ENCODE measurements at regions not wholly inside any gene's neighbourhood (a gene's known extent, or its start where the extent isn't known, plus 50 kb on each side); places are given as distances from the start of the nearest gene placed in this dataset.
"Not testable (repeated sequence)": the region's sequence is repeated elsewhere in the genome, so short reads cannot be mapped to it uniquely, and the experiment has no call there.

DNA sequence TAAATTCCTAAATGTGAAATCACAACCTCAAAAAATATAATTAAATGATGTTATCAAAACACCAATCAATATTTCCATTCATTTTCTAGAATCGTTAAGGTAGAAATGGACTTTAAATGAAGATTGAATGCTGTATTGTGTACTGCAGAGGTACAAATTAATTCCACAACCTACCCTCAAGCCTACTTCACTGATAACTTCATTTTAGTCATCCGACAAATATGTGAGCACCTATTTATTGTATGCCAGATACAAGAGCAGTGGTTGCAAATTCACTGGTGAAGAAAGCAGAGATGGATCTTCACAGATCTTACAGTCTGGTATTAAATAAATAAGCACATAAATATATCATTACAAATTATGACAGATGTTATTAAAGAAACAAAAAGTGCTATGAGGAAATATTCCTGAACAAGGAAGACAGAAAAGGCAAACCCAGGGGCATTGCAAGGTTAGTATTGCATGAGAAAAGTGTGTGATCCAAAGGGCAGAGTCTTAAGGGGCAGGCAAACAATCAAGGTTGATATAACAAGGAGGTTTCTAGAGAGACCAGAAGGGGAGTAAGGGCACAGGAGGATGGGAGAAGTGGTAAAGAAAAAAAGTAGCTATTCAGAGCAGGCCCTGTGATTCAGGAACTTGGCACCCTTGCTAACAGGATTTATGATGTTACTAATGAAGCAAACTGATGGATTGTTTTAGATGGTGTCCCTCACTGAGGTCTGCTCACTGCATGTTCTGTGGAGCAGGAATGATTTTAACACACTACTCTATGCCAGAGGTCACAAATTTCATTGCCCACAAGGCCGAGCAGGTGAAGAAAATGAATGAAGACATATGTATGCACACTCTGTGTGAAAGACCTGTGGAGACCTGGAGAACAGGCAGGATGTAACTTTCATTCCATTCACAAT lies 128.0 kb upstream of the CCDC150 start:
- no peaks in the 10 kb centered on the region for H3K9me3 ChIP-seq (replicated peaks)
- H3K4me3 ChIP-seq: no peak overlapping the region
- H3K27me3 ChIP-seq: no peaks in the 10 kb centered on the region
- H3K27ac ChIP-seq: no peak overlapping the region
- H3K4me1 ChIP-seq: no peaks in the 10 kb centered on the region
- no peak for DNase-seq
- no peaks in the 10 kb centered on the region for H3K36me3 ChIP-seq

DNA sequence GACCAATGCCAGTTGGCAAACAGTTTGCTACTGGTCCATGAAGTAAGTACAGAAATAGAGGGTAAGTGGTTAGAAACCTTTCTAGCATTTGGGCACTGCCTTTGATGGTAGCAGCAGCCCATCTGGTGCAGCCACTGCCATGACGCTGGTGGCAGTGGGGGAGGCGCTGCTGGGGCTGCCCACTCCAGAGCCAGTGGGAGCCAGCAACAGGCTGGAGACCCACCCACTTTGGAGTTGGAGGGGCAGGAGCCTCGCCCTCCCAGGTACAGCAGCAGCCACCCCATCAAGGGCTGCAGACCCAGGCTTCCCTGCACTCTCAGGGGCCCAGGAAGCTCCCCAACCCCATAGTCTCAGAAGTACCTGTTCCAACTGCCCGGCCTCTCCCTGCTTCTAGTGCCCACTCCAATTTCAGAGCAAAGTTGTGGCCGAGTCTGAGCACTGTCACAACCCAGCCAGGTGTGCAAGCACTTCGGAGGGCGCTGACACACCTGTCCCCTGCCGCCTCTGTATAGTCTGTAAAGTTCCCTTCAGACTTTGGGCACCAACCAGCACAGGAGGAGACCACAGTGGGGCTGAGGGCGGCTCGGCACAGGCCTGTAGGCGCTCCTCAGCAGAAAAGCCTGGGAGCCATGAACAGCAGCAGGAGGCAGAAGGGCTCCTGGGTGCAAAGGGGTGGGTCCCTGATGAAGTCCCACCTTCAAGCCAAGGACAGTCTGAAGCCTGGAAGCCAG lies 125.6 kb upstream of the CCDC150 start:
- no peaks in the 10 kb centered on the region for H3K4me1 ChIP-seq
- no peak for DNase-seq
- H3K27me3 ChIP-seq: no peaks in the 10 kb centered on the region
- H3K4me3 ChIP-seq: no peak overlapping the region
- H3K36me3 ChIP-seq: no peaks in the 10 kb centered on the region
- no peak overlapping the region for H3K27ac ChIP-seq
- H3K9me3 ChIP-seq (replicated peaks): no peaks in the 10 kb centered on the region

DNA sequence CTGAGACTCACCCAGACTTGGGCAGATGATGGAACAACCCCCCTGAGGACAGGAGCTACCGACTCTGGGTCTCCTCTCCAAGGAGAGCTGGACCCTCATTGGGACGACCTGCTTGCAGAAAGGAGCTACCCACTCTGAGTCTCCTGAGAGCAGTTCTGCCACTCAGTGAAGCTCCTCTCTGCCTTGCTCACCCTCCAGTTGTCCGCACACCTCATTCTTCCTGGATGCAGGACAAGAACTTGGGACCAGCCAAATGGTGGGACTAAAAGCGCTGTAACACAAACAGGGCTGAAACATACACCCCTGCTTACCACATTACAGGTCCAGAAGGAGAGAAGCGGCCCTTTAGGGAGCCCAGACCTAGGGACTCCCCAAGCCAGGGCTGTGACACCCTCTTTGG lies 124.9 kb upstream of the CCDC150 start:
- Histone ChIP-seq H3K4me3 (no peak overlapping the region), H3K9me3 (replicated peaks) (no peaks in the 10 kb centered on the region), H3K4me1 (no peaks in the 10 kb centered on the region), H3K27ac (no peak overlapping the region), H3K36me3 (no peaks in the 10 kb centered on the region), H3K27me3 (no peaks in the 10 kb centered on the region)
- DNase-seq: no peak

DNA sequence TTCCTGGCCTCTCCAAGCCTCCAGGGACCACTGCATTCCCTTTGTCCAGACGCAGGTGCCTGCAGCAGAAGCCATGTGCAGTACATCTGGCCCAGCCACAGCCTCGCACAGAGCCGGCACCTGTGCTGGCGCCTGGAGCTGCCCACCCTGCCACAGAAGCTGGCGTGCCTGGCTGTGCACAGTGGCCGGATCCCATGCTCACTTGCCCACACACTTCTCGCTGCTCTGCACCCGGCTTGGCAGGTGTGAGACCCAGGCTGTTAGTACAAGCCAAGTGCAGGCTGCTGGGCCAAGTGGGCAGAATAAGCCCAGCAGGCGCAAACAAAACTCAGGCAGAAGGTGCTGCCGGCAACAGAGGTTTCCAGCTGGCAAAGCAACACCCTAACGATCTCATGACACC lies 124.5 kb upstream of the CCDC150 start:
- Histone ChIP-seq H3K36me3 (no peaks in the 10 kb centered on the region), H3K4me3 (no peak overlapping the region), H3K27ac (no peak overlapping the region), H3K9me3 (replicated peaks) (no peaks in the 10 kb centered on the region), H3K27me3 (no peaks in the 10 kb centered on the region), H3K4me1 (no peaks in the 10 kb centered on the region)
- no peak for DNase-seq

DNA sequence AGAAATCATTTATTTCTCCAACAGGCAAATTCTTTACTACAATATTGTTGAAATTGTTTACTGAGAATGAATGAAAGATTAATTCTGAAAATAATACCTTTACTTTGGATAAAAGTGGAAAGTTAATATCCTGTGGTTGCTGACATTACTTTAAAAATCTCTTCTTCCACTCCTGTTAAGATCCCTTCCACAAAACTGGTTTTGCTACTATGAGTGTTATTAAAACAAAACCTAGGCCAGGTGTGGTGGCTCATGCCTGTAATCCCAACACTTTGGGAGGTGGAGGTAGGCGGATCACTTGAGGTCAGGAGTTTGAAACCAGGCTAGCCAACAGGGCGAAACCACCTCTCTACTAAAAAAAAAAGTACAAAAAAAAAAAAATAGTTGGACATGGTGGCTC lies 123.9 kb upstream of the CCDC150 start:
- no peak for DNase-seq
- no peaks in the 10 kb centered on the region for H3K4me1 ChIP-seq
- no peak overlapping the region for H3K27ac ChIP-seq
- no peaks in the 10 kb centered on the region for H3K36me3 ChIP-seq
- no peaks in the 10 kb centered on the region for H3K9me3 ChIP-seq (replicated peaks)
- no peak overlapping the region for H3K4me3 ChIP-seq
- no peaks in the 10 kb centered on the region for H3K27me3 ChIP-seq

DNA sequence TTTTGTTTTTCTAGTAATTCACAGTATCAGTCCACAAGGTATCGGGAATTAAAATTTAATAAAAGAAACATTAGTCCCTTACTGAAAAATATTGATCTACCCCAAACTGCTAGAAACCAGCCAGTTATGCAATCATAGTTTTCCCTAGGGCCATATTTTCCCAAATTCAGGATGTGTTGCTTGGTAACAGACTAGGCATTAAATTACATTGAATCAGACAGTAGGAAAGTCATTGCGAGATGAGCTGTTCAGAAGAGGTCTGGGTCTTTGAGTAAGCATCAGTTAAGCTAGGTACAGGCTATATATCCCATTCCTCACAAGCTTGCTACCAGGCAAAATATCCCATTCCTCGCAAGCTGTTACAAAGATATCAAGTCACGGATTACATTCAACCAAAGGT lies 123.0 kb upstream of the CCDC150 start:
- Histone ChIP-seq H3K4me1 (no peaks in the 10 kb centered on the region), H3K27me3 (no peaks in the 10 kb centered on the region), H3K27ac (no peak overlapping the region), H3K9me3 (replicated peaks) (no peaks in the 10 kb centered on the region), H3K4me3 (no peak overlapping the region), H3K36me3 (no peaks in the 10 kb centered on the region)
- no peak for DNase-seq

DNA sequence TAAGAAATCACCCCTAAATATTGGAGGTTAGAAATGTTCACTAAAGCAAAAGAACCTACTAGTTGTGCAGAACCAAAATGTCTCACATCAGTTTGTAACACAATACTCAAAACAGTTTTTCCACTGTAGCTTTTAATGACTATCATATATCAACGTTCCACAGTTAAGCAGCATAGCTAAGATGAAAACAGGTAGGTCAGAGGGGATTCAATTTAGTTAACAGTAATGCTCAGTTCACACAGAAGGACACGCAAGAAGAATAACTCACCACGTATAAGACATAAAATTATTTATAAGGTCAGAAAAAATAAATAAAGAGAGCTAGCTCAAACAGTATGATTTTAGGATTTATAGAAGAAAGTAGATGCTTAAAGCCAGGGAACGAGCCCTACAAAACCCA lies 118.9 kb upstream of the CCDC150 start:
- Histone ChIP-seq H3K4me3 (no peak overlapping the region), H3K4me1 (no peaks in the 10 kb centered on the region), H3K27ac (no peak overlapping the region), H3K27me3 (no peaks in the 10 kb centered on the region), H3K36me3 (no peaks in the 10 kb centered on the region), H3K9me3 (replicated peaks) (no peaks in the 10 kb centered on the region)
- DNase-seq: no peak

DNA sequence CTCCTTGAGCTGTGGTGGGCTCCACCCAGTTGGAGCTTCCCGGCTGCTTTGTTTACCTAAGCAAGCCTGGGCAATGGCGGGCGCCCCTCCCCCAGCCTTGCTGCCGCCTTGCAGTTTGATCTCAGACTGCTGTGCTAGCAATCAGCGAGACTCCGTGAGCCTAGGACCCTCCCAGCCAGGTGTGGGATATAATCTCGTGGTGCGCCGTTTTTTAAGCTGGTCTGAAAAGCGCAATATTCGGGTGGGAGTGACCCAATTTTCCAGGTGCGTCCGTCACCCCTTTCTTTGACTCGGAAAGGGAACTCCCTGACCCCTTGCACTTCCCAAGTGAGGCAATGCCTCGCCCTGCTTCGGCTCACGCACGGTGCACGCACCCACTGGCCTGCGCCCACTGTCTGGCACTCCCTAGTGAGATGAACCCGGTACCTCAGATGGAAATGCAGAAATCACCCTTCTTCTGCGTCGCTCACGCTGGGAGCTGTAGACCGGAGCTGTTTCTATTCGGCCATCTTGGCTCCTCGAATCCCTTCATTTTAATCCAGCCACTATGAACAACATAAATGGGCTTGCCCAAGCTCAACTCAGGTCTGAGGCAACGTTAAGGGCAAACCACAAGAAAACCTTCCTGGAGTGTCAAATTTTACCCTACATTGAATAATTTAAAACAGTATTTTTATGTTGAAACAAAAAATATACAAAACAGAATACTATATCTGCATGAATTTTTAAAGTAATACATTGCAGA lies 112.4 kb upstream of the CCDC150 start:
- not testable (repeated sequence) for H3K9me3 ChIP-seq (replicated peaks); H3K4me3 ChIP-seq

DNA sequence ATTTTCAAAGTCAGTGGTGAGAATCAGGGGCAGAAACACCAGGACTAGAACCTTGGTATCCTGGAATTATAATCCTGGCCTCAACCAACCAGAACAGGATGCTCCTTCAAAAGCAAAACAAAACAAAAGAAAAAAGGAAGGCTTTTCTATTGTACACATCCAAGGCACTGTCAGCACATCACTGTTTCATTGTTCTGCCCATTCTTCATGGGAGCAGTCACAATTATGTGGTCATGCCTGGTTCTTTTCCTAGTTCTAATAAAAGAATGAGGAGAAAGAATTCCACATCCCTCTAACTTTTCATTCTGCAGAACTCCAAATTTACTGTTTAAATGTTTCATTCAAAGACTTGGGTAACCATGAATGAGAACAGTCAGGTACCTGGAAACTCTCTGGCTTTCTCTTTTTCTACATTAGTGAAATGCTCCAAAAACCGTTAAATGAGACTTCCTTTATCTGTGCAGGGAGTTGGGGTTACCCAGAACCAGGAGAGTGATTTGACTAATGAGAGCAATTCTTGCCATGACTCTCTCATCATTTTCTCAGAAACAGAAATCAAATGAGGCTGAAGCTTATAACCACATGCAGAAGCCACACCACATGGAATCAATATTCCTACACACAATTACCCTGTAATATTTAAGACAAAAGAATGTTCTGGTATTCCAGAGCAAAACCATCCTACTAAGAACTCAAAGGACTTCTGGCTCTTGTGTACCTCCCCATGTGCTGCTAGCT lies 110.9 kb upstream of the CCDC150 start:
- no peak overlapping the region for H3K4me3 ChIP-seq
- no peaks in the 10 kb centered on the region for H3K9me3 ChIP-seq (replicated peaks)
- H3K4me1 ChIP-seq: no peaks in the 10 kb centered on the region
- DNase-seq: no peak
- H3K36me3 ChIP-seq: no peaks in the 10 kb centered on the region
- H3K27ac ChIP-seq: no peak overlapping the region
- H3K27me3 ChIP-seq: no peaks in the 10 kb centered on the region

More for the DNA sequence above, 112.4 kb upstream of the CCDC150 start:
- H3K36me3 ChIP-seq, H3K27me3 ChIP-seq, DNase-seq, H3K4me1 ChIP-seq, H3K27ac ChIP-seq: not testable (repeated sequence)

DNA sequence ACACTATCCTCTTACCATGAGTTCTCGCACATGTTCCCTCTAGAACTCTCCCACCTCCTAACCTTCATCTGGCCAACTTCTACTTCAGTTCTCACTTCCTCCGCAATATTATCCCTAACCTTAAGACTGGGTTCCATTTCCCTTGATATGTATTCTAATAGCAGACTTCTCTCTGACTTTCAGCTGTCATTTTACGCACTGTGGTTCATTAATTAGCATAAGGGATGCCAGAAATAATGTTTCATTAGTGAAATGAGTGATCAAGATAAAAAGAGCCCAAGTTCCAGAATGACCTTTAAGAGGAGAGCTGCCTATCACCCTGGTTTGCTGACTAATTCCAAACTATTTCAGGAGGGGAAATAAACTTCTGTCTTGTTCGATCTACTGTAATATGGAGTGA lies 108.6 kb upstream of the CCDC150 start:
- Histone ChIP-seq H3K4me3 (no peak overlapping the region), H3K27me3 (no peaks in the 10 kb centered on the region)
- no peak for DNase-seq

DNA sequence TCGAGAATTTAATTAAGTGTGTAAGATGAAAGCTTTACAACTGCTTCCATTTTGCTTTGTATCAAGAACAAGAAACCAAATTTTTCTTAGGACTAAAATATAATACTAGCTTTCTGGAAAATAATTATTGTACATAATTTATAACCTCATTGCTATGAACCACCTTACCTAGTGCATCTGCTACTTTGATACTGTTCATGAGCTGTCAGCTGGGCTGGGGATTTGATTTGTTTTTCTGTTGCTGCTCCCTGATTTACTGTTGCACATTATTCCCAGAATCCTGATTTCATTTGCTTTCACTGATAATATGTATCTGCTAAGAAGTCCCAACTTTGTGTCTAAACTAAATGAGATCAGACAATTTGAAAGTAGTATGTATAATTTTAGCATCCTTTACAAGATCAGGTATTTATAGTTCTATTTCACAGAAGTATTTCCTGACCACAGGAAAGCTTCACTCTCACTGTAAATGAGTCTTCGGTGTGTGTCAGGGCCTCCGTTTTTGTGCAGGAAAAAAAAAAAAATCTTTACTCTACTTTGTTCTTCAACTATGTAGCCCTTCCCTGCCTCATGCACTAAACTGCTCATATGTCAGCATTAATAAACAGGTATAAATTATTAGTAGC lies 105.6 kb upstream of the CCDC150 start:
- Histone ChIP-seq H3K27ac (no peak overlapping the region), H3K4me1 (no peaks in the 10 kb centered on the region), H3K4me3 (no peak overlapping the region), H3K36me3 (no peaks in the 10 kb centered on the region), H3K9me3 (replicated peaks) (no peaks in the 10 kb centered on the region), H3K27me3 (no peaks in the 10 kb centered on the region)
- no peak for DNase-seq

More for the DNA sequence above, 108.6 kb upstream of the CCDC150 start:
- H3K27ac ChIP-seq: no peak overlapping the region
- no peaks in the 10 kb centered on the region for H3K36me3 ChIP-seq
- no peaks in the 10 kb centered on the region for H3K9me3 ChIP-seq (replicated peaks)
- no peaks in the 10 kb centered on the region for H3K4me1 ChIP-seq

DNA sequence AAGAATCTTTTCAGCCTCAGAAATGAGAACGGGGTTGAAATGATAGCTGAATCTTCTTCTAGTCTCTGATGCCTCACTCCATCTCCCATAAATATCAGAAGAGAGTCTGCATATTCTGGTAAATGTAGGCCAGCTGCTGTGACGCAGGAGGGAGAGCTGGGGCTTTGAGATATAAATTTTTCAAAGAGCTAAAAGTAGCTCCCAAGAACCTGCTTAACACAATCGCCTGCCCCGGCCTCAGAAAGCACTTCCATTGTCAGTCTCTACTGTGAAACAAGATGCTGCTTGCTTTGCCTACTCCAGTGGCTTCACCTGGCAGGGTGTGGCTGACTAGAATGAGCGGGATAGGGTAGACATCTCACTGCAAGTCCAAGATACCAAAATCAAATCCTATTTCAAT lies 105.0 kb upstream of the CCDC150 start:
- Histone ChIP-seq H3K27me3 (no peaks in the 10 kb centered on the region), H3K36me3 (no peaks in the 10 kb centered on the region), H3K4me1 (no peaks in the 10 kb centered on the region), H3K4me3 (no peak overlapping the region), H3K9me3 (replicated peaks) (no peaks in the 10 kb centered on the region), H3K27ac (no peak overlapping the region)
- no peak for DNase-seq

DNA sequence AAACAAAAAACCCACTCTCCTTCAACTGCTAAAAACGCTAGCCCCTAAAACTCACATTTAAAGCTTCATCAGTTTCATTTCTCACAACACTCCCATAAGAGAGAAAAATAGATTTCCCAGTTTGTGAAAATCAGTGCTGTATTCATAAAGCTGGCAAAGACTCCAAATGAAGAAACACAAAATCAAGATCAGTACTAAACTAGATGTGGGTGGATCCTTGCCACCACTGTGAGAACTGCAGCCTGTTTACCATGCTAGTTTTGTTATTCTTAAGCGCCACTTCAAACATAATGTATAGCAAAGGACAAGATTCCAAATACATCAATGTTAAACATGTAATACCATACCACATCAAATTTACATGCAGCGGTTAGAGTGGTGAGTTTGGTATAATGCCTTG lies 104.5 kb upstream of the CCDC150 start:
- no peak overlapping the region for H3K4me3 ChIP-seq
- no peaks in the 10 kb centered on the region for H3K4me1 ChIP-seq
- no peaks in the 10 kb centered on the region for H3K27me3 ChIP-seq

DNA sequence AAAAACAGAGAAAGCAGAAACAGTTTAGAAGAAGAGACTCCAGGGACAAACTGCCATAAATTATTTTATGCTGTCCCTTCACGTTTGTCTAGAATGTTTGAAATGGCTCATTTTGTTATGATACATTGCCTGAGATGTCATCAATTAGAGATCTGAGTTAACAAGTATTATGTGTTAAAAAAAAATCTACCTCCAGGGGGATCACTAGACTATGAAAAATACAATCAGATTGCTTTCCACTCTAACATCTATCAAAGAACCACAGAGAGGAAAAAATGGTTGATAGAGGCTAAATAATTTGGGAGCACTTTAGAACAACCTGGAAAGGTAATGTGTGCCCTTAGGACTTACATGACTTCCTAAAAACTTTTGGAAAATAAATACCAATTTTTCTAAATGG lies 103.8 kb upstream of the CCDC150 start:
- no peak overlapping the region for H3K4me3 ChIP-seq
- H3K4me1 ChIP-seq: no peaks in the 10 kb centered on the region
- H3K9me3 ChIP-seq (replicated peaks): no peaks in the 10 kb centered on the region
- no peaks in the 10 kb centered on the region for H3K27me3 ChIP-seq
- H3K36me3 ChIP-seq: no peaks in the 10 kb centered on the region
- no peak overlapping the region for H3K27ac ChIP-seq
- no peak for DNase-seq

More for the DNA sequence above, 104.5 kb upstream of the CCDC150 start:
- no peaks in the 10 kb centered on the region for H3K9me3 ChIP-seq (replicated peaks)
- H3K27ac ChIP-seq: no peak overlapping the region
- H3K36me3 ChIP-seq: no peaks in the 10 kb centered on the region
- DNase-seq: no peak

Data from SJCRH30 (cell line).